Keratinocyte (primary cell): ENCODE measurements at regions not wholly inside any gene's neighbourhood (a gene's known extent, or its start where the extent isn't known, plus 50 kb on each side); places are given as distances from the start of the nearest gene placed in this dataset.
"Not testable (repeated sequence)": the region's sequence is repeated elsewhere in the genome, so short reads cannot be mapped to it uniquely, and the experiment has no call there.

Source experiments
- DNase-seq: peaks from one replicate; pipeline ENCODE4 v3.0.0-alpha.2; 2011; ENCODE audit warnings: low read depth, missing footprints, low spot score
- FAIRE-seq: peaks from 2 replicates; lab custom pipeline; 2011; peaks lifted over from hg19 to GRCh38; lab: Jason Lieb, UNC
- H2AFZ ChIP-seq: 2 replicates; pipeline ENCODE4 v1.6.0; 2012; ENCODE audit warnings: low read length, control low read depth, inconsistent platforms; ENCODE audit not compliant: control insufficient read depth
- H3K27ac ChIP-seq: 2 replicates; pipeline ENCODE4 v1.5.1; 2011; ENCODE audit warnings: low read length; ENCODE audit not compliant: control insufficient read depth, insufficient read depth
- H3K27me3 ChIP-seq: 3 replicates; pipeline ENCODE4 v1.6.0; 2011; ENCODE audit warnings: low read length; ENCODE audit not compliant: control insufficient read depth, insufficient read depth; ENCODE audit errors: extremely low read depth
- H3K36me3 ChIP-seq, 2 experiments: 2 replicates in 1 of 2; 3 replicates in 1 of 2; pipeline ENCODE4 v1.5.1; 2011; ENCODE audit warnings: low read length in 2 of 2, mild to moderate bottlenecking in 1 of 2; ENCODE audit not compliant: control insufficient read depth in 2 of 2, insufficient read depth in 2 of 2; ENCODE audit errors: extremely low read depth in 1 of 2
- H3K4me1 ChIP-seq: 3 replicates; pipeline ENCODE4 v1.5.1; 2011; ENCODE audit warnings: low read length; ENCODE audit not compliant: control insufficient read depth, insufficient read depth; ENCODE audit errors: extremely low read depth
- H3K4me2 ChIP-seq: 3 replicates; pipeline ENCODE4 v1.6.0; 2011; ENCODE audit warnings: low read depth, low read length; ENCODE audit not compliant: control insufficient read depth, insufficient read depth; ENCODE audit errors: extremely low read depth
- H3K4me3 ChIP-seq, 3 experiments: fragments of 200-600 bp in 1 of 3; sonication (generic) in 1 of 3; 2 replicates in 2 of 3; 3 replicates in 1 of 3; pipeline ENCODE4 v1.5.1; 2011 to 2016; ENCODE audit warnings: low read length in 3 of 3, mild to moderate bottlenecking in 3 of 3, control low read depth in 2 of 3, inconsistent platforms in 1 of 3, low read depth in 1 of 3, mixed read lengths in 1 of 3, mixed run types in 1 of 3, moderate library complexity in 1 of 3; ENCODE audit not compliant: control insufficient read depth in 2 of 3, insufficient read depth in 2 of 3; ENCODE audit errors: extremely low read depth in 1 of 3
- H3K79me2 ChIP-seq: 2 replicates; pipeline ENCODE4 v1.6.0; 2012; ENCODE audit warnings: low read length; ENCODE audit not compliant: control insufficient read depth, insufficient read depth
- H3K9ac ChIP-seq: 3 replicates; pipeline ENCODE4 v1.6.0; 2011; ENCODE audit warnings: low read length; ENCODE audit not compliant: control insufficient read depth, insufficient read depth; ENCODE audit errors: extremely low read depth
- H3K9me1 ChIP-seq: 3 replicates; pipeline ENCODE4 v1.6.0; 2011; ENCODE audit warnings: low read length; ENCODE audit not compliant: control insufficient read depth, insufficient read depth; ENCODE audit errors: extremely low read depth
- H3K9me3 ChIP-seq: 2 replicates; pipeline ENCODE4 v1.5.1; 2012; ENCODE audit warnings: low read depth, low read length; ENCODE audit not compliant: control insufficient read depth
- H4K20me1 ChIP-seq: 3 replicates; pipeline ENCODE4 v1.6.0; 2011; ENCODE audit warnings: low read length; ENCODE audit not compliant: control insufficient read depth, insufficient read depth; ENCODE audit errors: extremely low read depth
- CTCF ChIP-seq, 3 experiments: IDR thresholded peaks in 1 of 3; conservative IDR thresholded peaks in 1 of 3; optimal IDR thresholded peaks in 1 of 3; 2 replicates in 2 of 3; 3 replicates in 1 of 3; pipeline versions ENCODE3 to v1.5.1; 2011; ENCODE audit warnings: low read length in 3 of 3, mild to moderate bottlenecking in 3 of 3, moderate library complexity in 2 of 3, control low read depth in 1 of 3, inconsistent platforms in 1 of 3; ENCODE audit not compliant: insufficient read depth in 2 of 3; ENCODE audit errors: extremely low read depth in 1 of 3
- EZH2 ChIP-seq: IDR thresholded peaks from one replicate; pipeline ENCODE4 v1.6.1; 2012; ENCODE audit warnings: inconsistent platforms, mild to moderate bottlenecking, low read length, moderate library complexity
- dilution Hi-C: fragments of 300-500 bp; cut with MboI; formaldehyde crosslinking; loops from one replicate; pipeline ENCODE4 v1.7.0; 2020; ENCODE audit warnings: low sequenced_read_pairs; ENCODE audit not compliant: extremely low pct_ligation_motif_present

DNA sequence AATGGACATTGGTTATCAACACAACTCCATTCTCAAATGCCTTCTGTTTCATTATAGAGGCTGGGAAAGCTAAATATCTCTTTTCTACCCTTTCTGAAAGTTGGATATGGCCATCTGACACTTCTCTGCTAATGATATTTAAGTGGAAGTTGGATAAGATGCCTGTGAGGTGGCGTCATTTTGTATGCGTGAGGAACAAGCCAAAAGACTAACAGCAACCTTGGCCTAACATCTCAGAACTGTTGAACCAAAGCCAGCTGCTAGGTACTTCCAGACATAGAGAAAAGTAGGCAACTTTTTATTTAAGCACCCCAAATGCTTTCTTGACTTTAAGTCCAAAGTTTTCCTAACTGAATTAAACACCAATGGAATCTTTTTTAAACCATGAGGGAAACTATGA lies 708.4 kb downstream of the CD109 start:
- Histone ChIP-seq H3K79me2 (no peaks in the 10 kb centered on the region), H3K36me3 (no peaks in the 10 kb centered on the region), H3K4me2 (no peak overlapping the region), H2AFZ (no peak overlapping the region), H4K20me1 (no peaks in the 10 kb centered on the region), H3K4me1 (no peaks in the 10 kb centered on the region), H3K9me3 (no peaks in the 10 kb centered on the region), H3K9me1 (no peaks in the 10 kb centered on the region), H3K4me3 (no peak overlapping the region), H3K27ac (no peak overlapping the region), H3K9ac (no peak overlapping the region), H3K27me3 (no peaks in the 10 kb centered on the region)
- TF ChIP-seq EZH2: no peak
- TF ChIP-seq CTCF (optimal IDR thresholded peaks at IDR 0.05 in 1 of 3, IDR thresholded peaks at IDR 0.05 in 1 of 3, conservative IDR thresholded peaks at IDR 0.05 in 1 of 3; ENCODE audit: extremely low read depth in 1 of 3, insufficient read depth in 2 of 3, low read length in 3 of 3): no peak
- dilution Hi-C loops: no loop called here
- DNase-seq (no peak), FAIRE-seq (no peak)

DNA sequence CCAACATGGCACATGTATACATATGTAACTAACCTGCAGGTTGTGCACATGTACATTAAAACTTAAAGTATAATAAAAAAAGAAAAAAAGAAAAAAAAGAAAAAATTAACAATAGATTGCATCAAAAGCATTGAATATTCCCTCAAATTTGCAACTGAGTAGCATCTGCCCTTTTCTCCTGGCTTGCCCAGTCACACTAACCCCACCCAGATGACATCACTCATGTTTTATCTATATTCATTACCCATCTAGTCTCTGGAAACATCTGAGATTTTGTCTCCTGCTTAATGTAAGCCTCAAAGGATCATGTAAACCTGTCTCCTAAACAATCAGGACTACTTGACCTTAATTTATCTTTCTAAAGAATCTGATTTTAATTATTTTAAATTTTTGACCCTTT lies 706.8 kb downstream of the CD109 start:
- no peak for DNase-seq
- Histone ChIP-seq H3K79me2 (no peaks in the 10 kb centered on the region), H3K9ac (no peak overlapping the region), H3K4me3 (no peak overlapping the region), H3K4me2 (no peak overlapping the region), H2AFZ (no peak overlapping the region), H3K36me3 (no peaks in the 10 kb centered on the region), H3K27ac (no peak overlapping the region), H3K9me1 (no peaks in the 10 kb centered on the region), H3K9me3 (no peaks in the 10 kb centered on the region), H3K27me3 (no peaks in the 10 kb centered on the region), H4K20me1 (no peaks in the 10 kb centered on the region), H3K4me1 (no peaks in the 10 kb centered on the region)
- dilution Hi-C loops: no loop called here
- TF ChIP-seq CTCF (optimal IDR thresholded peaks at IDR 0.05 in 1 of 3, IDR thresholded peaks at IDR 0.05 in 1 of 3, conservative IDR thresholded peaks at IDR 0.05 in 1 of 3; ENCODE audit: extremely low read depth in 1 of 3, insufficient read depth in 2 of 3, low read length in 3 of 3): no peak
- no peak for TF ChIP-seq EZH2
- FAIRE-seq: no peak

- H3K9ac ChIP-seq, H3K27ac ChIP-seq, dilution Hi-C loops, FAIRE-seq, H3K9me1 ChIP-seq, H3K79me2 ChIP-seq, H3K4me3 ChIP-seq, H3K27me3 ChIP-seq, H3K4me1 ChIP-seq, H4K20me1 ChIP-seq, H3K9me3 ChIP-seq, H2AFZ ChIP-seq, H3K4me2 ChIP-seq, DNase-seq, H3K36me3 ChIP-seq: not testable (repeated sequence)
Observed at GRCh38 chr6:74378437-74378836, 682.4 kb downstream of the CD109 start.
